IMR-90 (cell line): ENCODE measurements at regions not wholly inside any gene's neighbourhood (a gene's known extent, or its start where the extent isn't known, plus 50 kb on each side); places are given as distances from the start of the nearest gene placed in this dataset.

ENCODE experiments used
- ATAC-seq: fragments of 200-7000 bp; cut with Tn5 transposase; 2 replicates; pipeline ENCODE4 v1.9.1; 2020; ENCODE audit warnings: low read depth, mild to moderate bottlenecking, moderate library complexity
- BruUV-seq: library from RNA; stranded (reverse); fragments of 400-500 nt; replicated peaks from 2 replicates; lab custom pipeline; 2021; lab: Mats Ljungman, UMichigan
- CTCF ChIA-PET: fragments of 300-600 bp; formaldehyde crosslinking; extraction: SDS; loops from one replicate; lab custom pipeline; 2021; ENCODE audit warnings: antibody characterized with exemption; lab: Yijun Ruan, JAX
- POLR2A ChIA-PET: fragments of 300-600 bp; sonication (Branson Sonifier 250); formaldehyde crosslinking; loops from one replicate; lab custom pipeline; 2022; ENCODE audit warnings: antibody characterized with exemption; ENCODE audit not compliant: unreplicated experiment; lab: Charles Lee
- DNase-seq: peaks from one replicate; pipeline ENCODE4 v3.0.0; 2013
- H2AFZ ChIP-seq: replicated peaks from 2 replicates; pipeline ENCODE3; 2013; ENCODE audit warnings: low read length, mild to moderate bottlenecking; ENCODE audit not compliant: poor library complexity
- H2AK5ac ChIP-seq: 2 replicates; pipeline ENCODE4 v1.6.1; 2013; ENCODE audit warnings: low read depth, low read length, inconsistent platforms
- H2AK9ac ChIP-seq: replicated peaks from 2 replicates; pipeline ENCODE3; 2013; ENCODE audit warnings: mild to moderate bottlenecking, low read depth, low read length, moderate library complexity; ENCODE audit not compliant: poor library complexity
- H2BK120ac ChIP-seq: 2 replicates; pipeline ENCODE4 v1.6.1; 2013; ENCODE audit warnings: low read depth, low read length, inconsistent platforms
- H2BK15ac ChIP-seq: 3 replicates; pipeline ENCODE4 v1.6.1; 2013; ENCODE audit warnings: low read depth, low read length, inconsistent platforms
- H2BK20ac ChIP-seq: 2 replicates; pipeline ENCODE4 v1.6.1; 2013; ENCODE audit warnings: low read depth, mild to moderate bottlenecking, inconsistent platforms, low read length, moderate library complexity
- H2BK5ac ChIP-seq: 2 replicates; pipeline ENCODE4 v1.6.1; 2013; ENCODE audit warnings: mild to moderate bottlenecking, low read depth, low read length, inconsistent platforms; ENCODE audit not compliant: poor library complexity, severe bottlenecking
- H3K14ac ChIP-seq: replicated peaks from 2 replicates; pipeline ENCODE4 v1.6.1; 2013; ENCODE audit warnings: low read depth, low read length, inconsistent platforms
- H3K18ac ChIP-seq: 2 replicates; pipeline ENCODE4 v1.6.1; 2013; ENCODE audit warnings: low read depth, low read length, control low read depth
- H3K23ac ChIP-seq: 2 replicates; pipeline ENCODE4 v1.6.1; 2013; ENCODE audit warnings: low read depth, low read length, inconsistent platforms
- H3K27ac ChIP-seq: 2 replicates; pipeline ENCODE4 v1.5.1; 2013; ENCODE audit warnings: mild to moderate bottlenecking, control low read depth, low read length; ENCODE audit not compliant: insufficient read depth
- H3K27me3 ChIP-seq: 2 replicates; pipeline ENCODE4 v1.6.1; 2013; ENCODE audit warnings: low read length; ENCODE audit not compliant: control insufficient read depth, insufficient read depth
- H3K36me3 ChIP-seq: 2 replicates; pipeline ENCODE4 v1.6.1; 2013; ENCODE audit warnings: low read length, mixed read lengths; ENCODE audit not compliant: control insufficient read depth, insufficient read depth
- H3K4ac ChIP-seq: 2 replicates; pipeline ENCODE4 v1.6.1; 2013; ENCODE audit warnings: low read depth, low read length, inconsistent platforms
- H3K4me1 ChIP-seq: 2 replicates; pipeline ENCODE4 v1.6.1; 2013; ENCODE audit warnings: low read length, mixed read lengths; ENCODE audit not compliant: control insufficient read depth, insufficient read depth
- H3K4me2 ChIP-seq: 2 replicates; pipeline ENCODE4 v1.6.1; 2013; ENCODE audit warnings: low read depth, mild to moderate bottlenecking, control low read depth, low read length, moderate library complexity
- H3K4me3 ChIP-seq: 2 replicates; pipeline ENCODE4 v1.5.1; 2013; ENCODE audit warnings: low read depth, mild to moderate bottlenecking, control low read depth, low read length, moderate library complexity; ENCODE audit not compliant: insufficient read depth
- H3K56ac ChIP-seq: 2 replicates; pipeline ENCODE4 v1.6.1; 2013; ENCODE audit warnings: low read length, inconsistent platforms; ENCODE audit not compliant: insufficient read depth; ENCODE audit errors: extremely low read depth
- H3K79me1 ChIP-seq, 2 experiments: 2 replicates each; pipeline ENCODE4 v1.6.1; 2013; ENCODE audit warnings: low read length in 2 of 2, inconsistent platforms in 1 of 2, low read depth in 1 of 2
- H3K9ac ChIP-seq: 2 replicates; pipeline ENCODE4 v1.6.1; 2013; ENCODE audit warnings: low read depth, low read length, control low read depth
- H3K9me1 ChIP-seq: 2 replicates; pipeline ENCODE4 v1.6.1; 2013; ENCODE audit warnings: low read length, inconsistent platforms; ENCODE audit not compliant: insufficient read depth
- H3K9me3 ChIP-seq: 2 replicates; pipeline ENCODE4 v1.6.1; 2013; ENCODE audit warnings: low read length; ENCODE audit not compliant: control insufficient read depth, insufficient read depth
- H4K20me1 ChIP-seq: 2 replicates; pipeline ENCODE4 v1.6.1; 2013; ENCODE audit warnings: low read length, inconsistent platforms; ENCODE audit not compliant: insufficient read depth
- H4K5ac ChIP-seq: 2 replicates; pipeline ENCODE4 v1.6.1; 2013; ENCODE audit warnings: mild to moderate bottlenecking, low read depth, low read length, control low read depth
- H4K8ac ChIP-seq, 2 experiments: 2 replicates each; pipeline ENCODE4 v1.6.1; 2013; ENCODE audit warnings: low read depth in 2 of 2, low read length in 2 of 2, control low read depth in 1 of 2, inconsistent platforms in 1 of 2
- H4K91ac ChIP-seq: 2 replicates; pipeline ENCODE4 v1.6.1; 2013; ENCODE audit warnings: low read depth, low read length, inconsistent platforms; ENCODE audit not compliant: insufficient read depth
- BHLHE40 ChIP-seq: fragments of 150-350 bp; IDR thresholded peaks from 2 replicates; pipeline ENCODE4 v1.6.1; 2016; ENCODE audit warnings: mild to moderate bottlenecking, low read depth, low read length
- CEBPB ChIP-seq: IDR thresholded peaks from 2 replicates; pipeline ENCODE4 v1.6.1; 2012; ENCODE audit warnings: low read depth, low read length, improper control_type of control experiment
- CHD1 ChIP-seq: IDR thresholded peaks from 2 replicates; pipeline ENCODE4 v1.6.1; 2012; ENCODE audit warnings: low read depth, low read length, improper control_type of control experiment
- CTCF ChIP-seq: conservative IDR thresholded peaks from 2 replicates; pipeline ENCODE4 v1.5.1; 2012; ENCODE audit warnings: mild to moderate bottlenecking, low read depth, low read length, improper control_type of control experiment
- ELK1 ChIP-seq: fragments of 150-350 bp; IDR thresholded peaks from 2 replicates; pipeline ENCODE4 v1.6.1; 2016; ENCODE audit warnings: low read depth, mild to moderate bottlenecking, low read length, moderate library complexity, borderline replicate concordance
- FOS ChIP-seq: fragments of 150-350 bp; IDR thresholded peaks from 2 replicates; pipeline ENCODE4 v1.6.1; 2016; ENCODE audit warnings: low read depth, low read length
- MAFK ChIP-seq: IDR thresholded peaks from 2 replicates; pipeline ENCODE4 v1.6.1; 2012; ENCODE audit warnings: low read depth, low read length, improper control_type of control experiment
- MAZ ChIP-seq: IDR thresholded peaks from 2 replicates; pipeline ENCODE4 v1.6.1; 2012; ENCODE audit warnings: low read depth, mild to moderate bottlenecking, low read length, improper control_type of control experiment, moderate library complexity, borderline replicate concordance
- MXI1 ChIP-seq: IDR thresholded peaks from 2 replicates; pipeline ENCODE4 v1.6.1; 2012; ENCODE audit warnings: low read depth, mild to moderate bottlenecking, low read length, moderate library complexity, borderline replicate concordance
- NFE2L2 ChIP-seq: fragments of 150-350 bp; IDR thresholded peaks from 2 replicates; pipeline ENCODE4 v1.6.1; 2016; ENCODE audit warnings: low read depth, mild to moderate bottlenecking, low read length
- POLR2A ChIP-seq: IDR thresholded peaks from 2 replicates; pipeline ENCODE4 v1.6.1; 2012; ENCODE audit warnings: mild to moderate bottlenecking, low read depth, low read length
- RAD21 ChIP-seq: IDR thresholded peaks from 2 replicates; pipeline ENCODE4 v1.6.1; 2012; ENCODE audit warnings: low read length, improper control_type of control experiment
- RCOR1 ChIP-seq: IDR thresholded peaks from 2 replicates; pipeline ENCODE4 v1.6.1; 2012; ENCODE audit warnings: mild to moderate bottlenecking, low read length, improper control_type of control experiment; ENCODE audit not compliant: insufficient replicate concordance
- RFX5 ChIP-seq: IDR thresholded peaks from 2 replicates; pipeline ENCODE4 v1.8.0; 2012; ENCODE audit warnings: low read depth, mild to moderate bottlenecking, low read length, moderate library complexity
- SMC3 ChIP-seq: fragments of 150-350 bp; IDR thresholded peaks from 2 replicates; pipeline ENCODE4 v1.6.1; 2016; ENCODE audit warnings: low read depth, mild to moderate bottlenecking, antibody characterized with exemption, low read length, moderate library complexity
- USF2 ChIP-seq: fragments of 150-350 bp; IDR thresholded peaks from 2 replicates; pipeline ENCODE4 v1.6.1; 2017; ENCODE audit warnings: mild to moderate bottlenecking, antibody characterized with exemption, low read length, low read depth
- WGBS, 2 experiments: methylation state at CpG; one replicate each; pipeline versions ENCODE4 v1.1.5 to v1.1.7; 2013; ENCODE audit warnings: missing lambda C conversion rate in 2 of 2; ENCODE audit not compliant: insufficient read length in 1 of 2; ENCODE audit errors: extremely low coverage in 2 of 2; 5-methylcytosine and 5-hydroxymethylcytosine counted together
- dilution Hi-C: fragments of 300-500 bp; cut with HindIII; formaldehyde crosslinking; loops from one replicate; pipeline ENCODE4 v1.14.3; 2018; ENCODE audit warnings: low sequenced_read_pairs; ENCODE audit not compliant: unreplicated experiment
- in situ Hi-C: fragments of 300-500 bp; cut with MboI; formaldehyde crosslinking; loops from 3 replicates; pipeline ENCODE4 v1.14.3; 2019; ENCODE audit warnings: low sequenced_read_pairs, inconsistent platforms, mixed read lengths
- intact Hi-C: fragments of 100-400 bp; cut with micrococcal nuclease; formaldehyde crosslinking; loops from 2 replicates; pipeline ENCODE4 v1.10.0; 2022

GRCh38 chr10:60703266-60704041, 74.8 kb upstream of the CDK1 start:
- H3K9me3 ChIP-seq = no peaks in the 10 kb centered on the region
- peaks cover 1% of the 10 kb centered on the region; the same call in 1 of the 2 replicates for H3K27me3 ChIP-seq
- no peak overlapping the region for H3K56ac ChIP-seq
- DNase-seq = no peak
- H3K18ac ChIP-seq = no peak overlapping the region
- dilution Hi-C loops = no loop called here
- no peak overlapping the region for H4K5ac ChIP-seq
- H3K79me1 ChIP-seq = no peaks in the 10 kb centered on the region
- H2AK5ac ChIP-seq = no peak overlapping the region
- intact Hi-C loops = no loop called here
- H3K4me3 ChIP-seq = no peak overlapping the region
- CTCF ChIA-PET = interaction anchor here (0.6 kb wide), 1 partner anchor 56 kb away, joined by 4 read pairs; no protein-coding TSS in a partner anchor
- 100% methylated on average over 1 of the region's 7 CpGs; no CpG with 5 or more reads in 1 of the 2 experiments for WGBS, 2 experiments
- H4K8ac ChIP-seq = no peak overlapping the region
- no peaks in the 10 kb centered on the region for H4K20me1 ChIP-seq
- no peak overlapping the region for H4K91ac ChIP-seq
- no TSS peak for BruUV-seq
- no peak overlapping the region for H3K4me2 ChIP-seq
- H3K27ac ChIP-seq = no peak overlapping the region
- no peak overlapping the region for H2BK15ac ChIP-seq
- no peak for TF ChIP-seq SMC3
- TF ChIP-seq RCOR1 = no peak
- TF ChIP-seq RFX5 = no peak
- no peak for TF ChIP-seq BHLHE40
- TF ChIP-seq NFE2L2 = no peak
- TF ChIP-seq MAFK = no peak
- TF ChIP-seq MAZ = no peak
- no peak for TF ChIP-seq MXI1
- no peak for TF ChIP-seq CEBPB
- no peak for TF ChIP-seq POLR2A
- TF ChIP-seq ELK1 = no peak
- TF ChIP-seq USF2 = no peak
- no peak for TF ChIP-seq CHD1
- no peak for TF ChIP-seq RAD21
- TF ChIP-seq CTCF = no peak
- TF ChIP-seq FOS = no peak
- H2BK20ac ChIP-seq = no peak overlapping the region
- H3K4ac ChIP-seq = no peak overlapping the region
- no peak overlapping the region for H2BK120ac ChIP-seq
- no peak overlapping the region for H2BK5ac ChIP-seq
- no peak overlapping the region for H3K9ac ChIP-seq
- ATAC-seq = no peak
- H3K23ac ChIP-seq = no peak overlapping the region
- no peaks in the 10 kb centered on the region for H3K9me1 ChIP-seq
- in situ Hi-C loops = no loop called here
- H2AFZ ChIP-seq = no peak overlapping the region
- H3K36me3 ChIP-seq = no peaks in the 10 kb centered on the region
- no peak overlapping the region for H3K14ac ChIP-seq
- POLR2A ChIA-PET = no interaction called here
- H3K4me1 ChIP-seq = no peaks in the 10 kb centered on the region
- no peak overlapping the region for H2AK9ac ChIP-seq
